ENCODE measurements at regions not wholly inside any gene's neighbourhood (a gene's known extent, or its start where the extent isn't known, plus 50 kb on each side); places are given as distances from the start of the nearest gene placed in this dataset.

DNA sequence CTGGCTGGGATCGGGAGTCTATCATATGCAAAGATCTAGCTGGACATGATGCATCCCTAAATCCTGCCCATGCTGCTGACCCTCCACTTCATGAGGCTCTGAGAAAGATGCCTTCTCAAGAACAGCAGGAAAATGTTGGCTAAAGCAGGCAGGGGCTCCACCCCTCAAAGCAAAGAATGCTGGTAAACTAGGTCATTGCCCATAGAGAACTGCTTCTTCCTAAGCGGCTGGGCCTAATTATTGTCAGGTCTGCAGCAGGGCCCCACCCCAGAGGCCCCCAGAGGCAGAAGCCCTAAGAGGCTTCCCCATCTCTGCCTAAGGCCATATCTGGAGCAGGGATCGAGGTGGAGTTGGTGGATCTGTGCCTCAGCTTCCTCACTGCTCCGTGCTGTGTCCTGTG lies 447.4 kb upstream of the PROK2 start:
- Histone ChIP-seq H3K4me3 (ENCODE audit: low read length) (no peak overlapping the region), H3K27me3 (ENCODE audit: control insufficient read depth, insufficient read depth, low read length) (no peaks in the 10 kb centered on the region), H3K36me3 (ENCODE audit: control insufficient read depth, insufficient read depth, low read length) (no peaks in the 10 kb centered on the region), H3K9me3 (ENCODE audit: control insufficient read depth, insufficient read depth, low read length) (no peaks in the 10 kb centered on the region), H3K4me1 (ENCODE audit: control insufficient read depth, insufficient read depth, low read length) (no peaks in the 10 kb centered on the region), H3K27ac (ENCODE audit: low read length) (no peak overlapping the region)
- DNase-seq (ENCODE audit: low read depth, low spot score): no peak
- no CpG with 5 or more reads among the region's 4 CpGs for WGBS (ENCODE audit: insufficient coverage, insufficient read length)

DNA sequence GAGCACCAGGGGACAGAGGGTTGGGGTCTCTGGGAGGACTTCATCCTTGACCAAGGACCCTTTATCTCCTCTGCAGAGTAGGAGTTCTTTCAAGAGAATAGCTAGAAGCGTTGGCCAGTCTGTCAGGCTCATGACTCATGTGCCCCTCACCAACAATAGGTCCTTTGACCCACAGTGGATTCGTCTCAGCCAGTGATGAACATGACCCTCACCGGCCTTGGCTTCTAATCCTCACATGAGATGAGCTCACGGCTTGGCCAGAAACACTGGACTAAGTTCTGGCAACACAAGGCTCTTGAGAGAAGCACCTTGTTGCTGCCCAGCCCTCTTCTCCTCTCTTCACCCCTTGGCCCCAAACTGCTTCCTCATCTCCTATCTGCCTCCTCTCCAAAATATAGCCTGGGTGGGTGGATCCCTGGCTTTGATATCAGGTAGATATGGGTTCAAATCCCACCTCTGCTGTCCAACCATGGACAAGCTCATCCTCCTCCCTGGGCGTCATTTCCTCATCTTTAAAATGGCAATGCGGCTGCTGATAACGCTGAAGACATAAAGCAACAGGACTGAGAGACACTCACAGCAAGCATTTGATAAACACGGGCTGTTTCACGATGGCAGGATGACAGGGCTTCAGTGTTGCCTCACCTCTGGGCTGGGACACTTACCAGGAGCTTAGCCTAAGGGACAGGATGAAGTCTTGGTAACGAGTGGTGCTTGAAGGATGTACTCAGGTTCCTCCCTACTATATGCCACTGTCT lies 446.7 kb upstream of the PROK2 start:
- H3K9me3 ChIP-seq (ENCODE audit: control insufficient read depth, insufficient read depth, low read length): no peaks in the 10 kb centered on the region
- no peaks in the 10 kb centered on the region for H3K27me3 ChIP-seq (ENCODE audit: control insufficient read depth, insufficient read depth, low read length)
- no peaks in the 10 kb centered on the region for H3K36me3 ChIP-seq (ENCODE audit: control insufficient read depth, insufficient read depth, low read length)
- WGBS (ENCODE audit: insufficient coverage, insufficient read length): no CpG with 5 or more reads among the region's 10 CpGs
- no peak overlapping the region for H3K4me3 ChIP-seq (ENCODE audit: low read length)
- DNase-seq (ENCODE audit: low read depth, low spot score): no peak
- no peak overlapping the region for H3K27ac ChIP-seq (ENCODE audit: low read length)
- H3K4me1 ChIP-seq (ENCODE audit: control insufficient read depth, insufficient read depth, low read length): no peaks in the 10 kb centered on the region

DNA sequence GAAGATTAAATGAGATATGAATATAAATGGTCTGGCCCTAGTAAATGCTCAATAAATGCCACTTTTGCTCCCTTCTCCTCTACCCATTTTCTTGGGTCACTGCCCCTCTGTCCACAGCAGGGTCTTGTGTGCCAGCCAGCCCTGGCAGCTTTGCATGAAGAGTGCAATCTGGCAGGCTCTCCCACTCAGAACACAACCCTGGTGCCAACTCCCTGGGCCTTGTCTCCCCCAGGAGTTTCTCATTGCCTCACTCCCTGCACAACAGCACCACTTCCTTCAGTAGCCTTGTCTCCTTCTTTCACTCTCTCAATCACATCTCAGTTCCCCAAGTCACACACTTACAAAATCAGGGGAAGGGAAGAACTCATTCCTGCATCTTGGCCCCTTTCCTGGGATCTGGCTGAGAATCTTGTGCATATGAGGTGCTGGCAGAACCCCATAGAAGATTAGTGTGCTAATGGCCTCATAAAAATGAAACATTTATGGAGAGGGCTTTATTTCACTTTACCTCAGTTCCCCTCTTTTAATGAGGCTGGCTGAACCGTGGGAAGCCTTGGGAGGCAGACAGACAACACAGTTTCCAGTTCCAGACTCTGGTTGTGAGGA lies 445.9 kb upstream of the PROK2 start:
- Histone ChIP-seq H3K36me3 (ENCODE audit: control insufficient read depth, insufficient read depth, low read length) (no peaks in the 10 kb centered on the region), H3K27me3 (ENCODE audit: control insufficient read depth, insufficient read depth, low read length) (no peaks in the 10 kb centered on the region), H3K9me3 (ENCODE audit: control insufficient read depth, insufficient read depth, low read length) (no peaks in the 10 kb centered on the region), H3K4me3 (ENCODE audit: low read length) (no peak overlapping the region), H3K4me1 (ENCODE audit: control insufficient read depth, insufficient read depth, low read length) (no peaks in the 10 kb centered on the region), H3K27ac (ENCODE audit: low read length) (no peak overlapping the region)
- DNase-seq (ENCODE audit: low read depth, low spot score): no peak
- no CpG with 5 or more reads among the region's 1 CpG for WGBS (ENCODE audit: insufficient coverage, insufficient read length)

DNA sequence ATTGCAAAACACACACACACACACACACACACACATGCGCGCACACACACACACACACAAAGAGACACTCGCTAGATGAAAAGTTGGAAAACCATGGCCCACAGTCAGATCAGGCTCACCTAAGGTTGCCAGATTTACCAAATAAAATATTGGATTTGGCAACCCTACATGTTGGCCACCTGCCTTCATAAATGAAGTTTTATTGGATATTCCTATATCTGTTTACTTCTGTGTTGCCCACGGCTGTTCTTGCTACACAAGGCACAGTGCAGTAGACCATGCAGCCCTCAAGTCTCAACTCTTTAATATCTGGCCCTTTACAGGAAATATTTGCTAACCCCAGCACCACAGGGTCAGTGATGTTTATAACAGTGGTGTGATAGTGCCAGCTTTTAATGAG lies 445.0 kb upstream of the PROK2 start:
- no peaks in the 10 kb centered on the region for H3K9me3 ChIP-seq (ENCODE audit: control insufficient read depth, insufficient read depth, low read length)
- H3K4me1 ChIP-seq (ENCODE audit: control insufficient read depth, insufficient read depth, low read length): no peaks in the 10 kb centered on the region
- H3K36me3 ChIP-seq (ENCODE audit: control insufficient read depth, insufficient read depth, low read length): no peaks in the 10 kb centered on the region
- H3K27ac ChIP-seq (ENCODE audit: low read length): no peak overlapping the region
- WGBS (ENCODE audit: insufficient coverage, insufficient read length): no CpG with 5 or more reads among the region's 4 CpGs
- no peak overlapping the region for H3K4me3 ChIP-seq (ENCODE audit: low read length)
- no peaks in the 10 kb centered on the region for H3K27me3 ChIP-seq (ENCODE audit: control insufficient read depth, insufficient read depth, low read length)
- DNase-seq (ENCODE audit: low read depth, low spot score): no peak

DNA sequence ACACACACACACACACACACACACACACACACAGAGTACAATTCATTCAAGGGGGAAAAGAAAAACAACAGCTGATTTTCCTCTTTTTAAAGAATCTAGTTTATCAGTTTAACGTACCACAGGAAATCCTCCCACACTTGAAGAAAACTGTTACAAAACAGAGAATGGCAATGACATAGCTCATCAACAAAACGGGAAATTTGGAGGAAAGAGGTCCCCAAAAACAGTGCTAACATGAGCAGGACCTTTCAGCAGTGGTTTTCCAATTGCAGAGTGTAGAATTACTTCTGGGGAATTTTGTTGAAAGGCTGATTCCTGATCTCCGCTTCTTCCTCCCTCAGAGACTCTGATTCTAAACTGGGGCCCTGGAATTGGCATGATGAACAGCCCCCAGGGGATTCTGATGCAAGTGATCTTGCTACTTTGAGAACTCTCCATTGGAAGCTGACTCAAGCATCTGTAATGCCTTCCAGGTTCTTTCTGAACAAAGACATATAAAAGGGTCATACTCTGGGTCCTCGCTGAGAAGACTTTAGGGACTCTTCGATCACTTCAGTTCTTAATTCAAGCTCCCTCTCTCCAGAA lies 442.6 kb upstream of the PROK2 start:
- no CpG with 5 or more reads among the region's 5 CpGs for WGBS (ENCODE audit: insufficient coverage, insufficient read length)
- Histone ChIP-seq H3K4me1 (ENCODE audit: control insufficient read depth, insufficient read depth, low read length) (no peaks in the 10 kb centered on the region), H3K27ac (ENCODE audit: low read length) (no peak overlapping the region), H3K27me3 (ENCODE audit: control insufficient read depth, insufficient read depth, low read length) (no peaks in the 10 kb centered on the region), H3K9me3 (ENCODE audit: control insufficient read depth, insufficient read depth, low read length) (no peaks in the 10 kb centered on the region; the same call in 1 of the 2 replicates), H3K4me3 (ENCODE audit: low read length) (no peak overlapping the region), H3K36me3 (ENCODE audit: control insufficient read depth, insufficient read depth, low read length) (no peaks in the 10 kb centered on the region)
- no peak for DNase-seq (ENCODE audit: low read depth, low spot score)

DNA sequence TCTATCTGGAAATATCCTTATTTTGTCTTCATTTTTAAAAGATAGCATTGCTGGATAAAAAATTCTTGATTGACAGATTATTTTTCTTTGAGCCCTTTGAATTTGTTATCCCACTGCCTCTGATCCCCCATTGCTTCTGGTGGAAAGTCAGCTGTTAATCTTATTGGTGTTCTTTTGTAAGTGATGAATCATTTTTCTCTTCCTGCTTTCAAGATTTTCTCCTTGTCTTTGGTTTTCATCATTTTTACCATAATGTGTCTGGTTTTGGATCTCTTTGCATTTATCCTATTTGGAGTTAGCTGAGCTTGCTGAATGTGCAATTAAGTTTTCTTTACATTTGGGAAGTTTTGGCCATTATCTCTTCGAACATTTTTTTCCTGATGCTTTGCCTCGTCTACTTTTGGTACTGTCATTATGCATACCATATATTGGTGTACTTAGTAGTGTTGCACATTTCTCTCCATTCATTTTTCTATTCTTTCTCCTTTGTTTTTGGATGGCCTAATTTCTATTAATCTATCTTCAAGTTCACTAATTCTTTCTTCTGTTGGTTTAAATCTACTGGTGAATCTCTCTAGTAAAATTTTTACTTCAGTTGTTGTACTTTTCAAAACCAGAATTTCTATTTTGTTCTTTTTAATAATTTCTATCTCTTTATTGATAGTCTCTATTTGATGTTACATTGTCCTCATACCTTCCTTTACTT lies 440.0 kb upstream of the PROK2 start:
- no peaks in the 10 kb centered on the region for H3K36me3 ChIP-seq (ENCODE audit: control insufficient read depth, insufficient read depth, low read length)
- no peaks in the 10 kb centered on the region for H3K27me3 ChIP-seq (ENCODE audit: control insufficient read depth, insufficient read depth, low read length)
- no peaks in the 10 kb centered on the region for H3K4me1 ChIP-seq (ENCODE audit: control insufficient read depth, insufficient read depth, low read length)
- H3K9me3 ChIP-seq (ENCODE audit: control insufficient read depth, insufficient read depth, low read length): no peaks in the 10 kb centered on the region; the same call in 1 of the 2 replicates
- DNase-seq (ENCODE audit: low read depth, low spot score): no peak
- WGBS (ENCODE audit: insufficient coverage, insufficient read length): no CpG with 5 or more reads among the region's 2 CpGs
- H3K4me3 ChIP-seq (ENCODE audit: low read length): no peak overlapping the region
- no peak overlapping the region for H3K27ac ChIP-seq (ENCODE audit: low read length)

DNA sequence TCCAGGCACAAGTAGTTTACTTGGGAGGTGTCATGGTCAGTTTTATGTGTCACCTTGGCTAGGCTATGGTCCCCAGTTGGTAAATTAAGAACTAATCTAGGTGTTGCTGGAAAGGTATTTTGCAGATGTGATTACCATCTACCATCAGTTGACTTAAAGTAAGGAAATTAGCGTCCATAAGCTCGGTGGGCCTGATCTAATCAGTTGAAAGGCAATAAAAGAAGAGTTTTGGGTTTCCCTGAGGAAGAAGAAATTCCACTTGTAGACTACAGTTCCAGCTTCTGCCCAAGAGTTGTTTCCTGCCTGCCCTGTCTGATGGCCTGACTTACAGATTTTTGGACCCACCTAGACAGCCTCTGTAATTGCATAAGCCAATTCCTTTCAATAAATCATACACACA lies 438.7 kb upstream of the PROK2 start:
- no peak for DNase-seq (ENCODE audit: low read depth, low spot score)
- no peaks in the 10 kb centered on the region for H3K27me3 ChIP-seq (ENCODE audit: control insufficient read depth, insufficient read depth, low read length)
- no peaks in the 10 kb centered on the region for H3K36me3 ChIP-seq (ENCODE audit: control insufficient read depth, insufficient read depth, low read length)
- H3K9me3 ChIP-seq (ENCODE audit: control insufficient read depth, insufficient read depth, low read length): no peaks in the 10 kb centered on the region; the same call in 1 of the 2 replicates
- no peak overlapping the region for H3K4me3 ChIP-seq (ENCODE audit: low read length)
- no peak overlapping the region for H3K27ac ChIP-seq (ENCODE audit: low read length)
- WGBS (ENCODE audit: insufficient coverage, insufficient read length): no CpG with 5 or more reads among the region's 2 CpGs
- H3K4me1 ChIP-seq (ENCODE audit: control insufficient read depth, insufficient read depth, low read length): no peaks in the 10 kb centered on the region

DNA sequence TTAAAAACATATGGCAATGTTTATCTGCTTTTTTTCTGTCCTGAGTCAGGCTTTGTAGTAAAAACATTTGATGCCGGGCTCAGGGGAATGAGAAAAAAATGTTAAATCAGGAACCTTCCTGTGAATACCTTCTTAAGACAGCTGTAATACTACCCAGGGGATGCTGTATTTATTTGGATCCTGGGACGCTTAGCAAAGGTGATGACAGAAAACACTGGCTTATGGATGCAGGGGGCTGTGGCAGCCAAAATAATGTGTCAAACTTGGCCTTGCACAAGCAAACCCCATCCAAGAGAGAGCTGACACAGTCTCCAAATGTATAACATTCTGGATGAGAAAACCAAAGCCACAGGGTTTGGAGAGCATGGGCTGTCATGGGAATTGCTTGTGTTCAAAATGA lies 438.2 kb upstream of the PROK2 start:
- no peaks in the 10 kb centered on the region for H3K4me1 ChIP-seq (ENCODE audit: control insufficient read depth, insufficient read depth, low read length)
- no peaks in the 10 kb centered on the region; the same call in 1 of the 2 replicates for H3K9me3 ChIP-seq (ENCODE audit: control insufficient read depth, insufficient read depth, low read length)
- no peaks in the 10 kb centered on the region for H3K36me3 ChIP-seq (ENCODE audit: control insufficient read depth, insufficient read depth, low read length)
- no peak overlapping the region for H3K4me3 ChIP-seq (ENCODE audit: low read length)
- H3K27ac ChIP-seq (ENCODE audit: low read length): no peak overlapping the region
- H3K27me3 ChIP-seq (ENCODE audit: control insufficient read depth, insufficient read depth, low read length): no peaks in the 10 kb centered on the region
- no peak for DNase-seq (ENCODE audit: low read depth, low spot score)
- WGBS (ENCODE audit: insufficient coverage, insufficient read length): no CpG with 5 or more reads among the region's 2 CpGs

DNA sequence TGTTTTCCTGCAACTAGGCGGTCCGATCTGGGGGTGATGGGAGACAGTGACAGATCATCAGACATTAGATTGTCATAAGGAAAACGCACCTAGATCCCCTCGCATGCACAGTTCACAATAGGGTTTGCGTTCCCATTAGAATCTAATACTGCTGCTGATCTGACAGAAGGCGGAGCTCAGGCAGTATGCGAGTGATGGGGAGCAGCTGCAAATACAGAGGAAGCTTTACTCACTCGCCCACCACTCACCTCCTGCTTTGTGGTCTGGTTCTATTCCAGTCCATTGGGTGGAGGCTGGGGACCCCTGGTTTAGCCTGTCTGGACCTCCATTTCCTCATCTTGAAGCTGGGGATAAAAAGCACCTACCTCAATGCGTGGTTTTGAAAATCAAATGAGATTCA lies 437.5 kb upstream of the PROK2 start:
- no CpG with 5 or more reads among the region's 9 CpGs for WGBS (ENCODE audit: insufficient coverage, insufficient read length)
- no peaks in the 10 kb centered on the region for H3K27me3 ChIP-seq (ENCODE audit: control insufficient read depth, insufficient read depth, low read length)
- no peaks in the 10 kb centered on the region; the same call in 1 of the 2 replicates for H3K9me3 ChIP-seq (ENCODE audit: control insufficient read depth, insufficient read depth, low read length)
- H3K36me3 ChIP-seq (ENCODE audit: control insufficient read depth, insufficient read depth, low read length): no peaks in the 10 kb centered on the region
- no peak overlapping the region for H3K27ac ChIP-seq (ENCODE audit: low read length)
- H3K4me1 ChIP-seq (ENCODE audit: control insufficient read depth, insufficient read depth, low read length): no peaks in the 10 kb centered on the region
- no peak overlapping the region for H3K4me3 ChIP-seq (ENCODE audit: low read length)
- DNase-seq (ENCODE audit: low read depth, low spot score): no peak

DNA sequence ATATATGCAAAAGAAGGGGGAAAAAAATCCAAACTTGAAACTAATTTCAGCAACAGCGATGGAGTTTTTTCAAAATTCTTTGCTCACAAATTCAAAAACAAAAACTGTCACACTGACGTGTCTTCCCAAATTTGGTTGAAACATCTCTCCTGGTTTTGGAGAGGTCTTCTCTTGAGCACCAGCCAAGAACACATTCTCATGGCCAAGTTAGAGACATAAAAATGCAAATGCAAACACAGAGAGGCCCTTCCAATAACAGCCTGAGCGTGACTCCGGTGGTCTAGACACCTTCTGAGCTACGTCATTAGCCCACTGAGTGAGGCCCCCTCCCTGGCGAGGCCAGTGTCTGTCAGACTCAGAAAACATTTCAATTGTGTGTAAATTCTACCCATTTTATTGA lies 436.0 kb upstream of the PROK2 start:
- H3K27me3 ChIP-seq (ENCODE audit: control insufficient read depth, insufficient read depth, low read length): no peaks in the 10 kb centered on the region
- H3K27ac ChIP-seq (ENCODE audit: low read length): no peak overlapping the region
- no peaks in the 10 kb centered on the region for H3K36me3 ChIP-seq (ENCODE audit: control insufficient read depth, insufficient read depth, low read length)
- no CpG with 5 or more reads among the region's 6 CpGs for WGBS (ENCODE audit: insufficient coverage, insufficient read length)
- no peak overlapping the region for H3K4me3 ChIP-seq (ENCODE audit: low read length)
- H3K9me3 ChIP-seq (ENCODE audit: control insufficient read depth, insufficient read depth, low read length): no peaks in the 10 kb centered on the region; the same call in 1 of the 2 replicates
- H3K4me1 ChIP-seq (ENCODE audit: control insufficient read depth, insufficient read depth, low read length): no peaks in the 10 kb centered on the region
- DNase-seq (ENCODE audit: low read depth, low spot score): no peak

Measured in iPS DF 6.9 (cell line).